GM18909 (cell line): ENCODE measurements at regions not wholly inside any gene's neighbourhood (a gene's known extent, or its start where the extent isn't known, plus 50 kb on each side); places are given as distances from the start of the nearest gene placed in this dataset.

Experiments
- ATAC-seq: cut with Tn5 transposase; IDR thresholded peaks from one replicate; pipeline ENCODE4 v1.9.1; 2021; ENCODE audit warnings: mild to moderate bottlenecking; ENCODE audit not compliant: unreplicated experiment, poor library complexity

DNA sequence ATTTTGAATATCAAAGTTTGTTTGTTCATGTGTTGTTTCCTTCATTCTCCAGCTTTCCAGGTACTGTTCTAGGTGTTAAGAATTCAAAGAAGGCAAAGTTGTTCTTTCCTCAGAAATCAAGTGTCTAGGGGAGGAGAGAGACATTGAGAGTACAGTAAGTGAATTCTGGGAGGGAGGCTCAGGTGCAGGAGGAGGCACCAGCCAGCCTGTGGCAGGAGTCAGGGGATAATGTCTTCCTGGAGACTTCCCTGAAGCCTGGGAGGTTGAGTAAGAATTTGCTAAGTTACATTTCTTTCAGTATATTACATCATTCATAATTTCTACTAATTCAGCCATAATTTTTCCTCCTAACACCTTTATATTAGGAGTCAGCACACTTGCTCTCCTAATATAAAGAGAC is 462.1 kb downstream of the TDRD15 start:
- no peak for ATAC-seq

DNA sequence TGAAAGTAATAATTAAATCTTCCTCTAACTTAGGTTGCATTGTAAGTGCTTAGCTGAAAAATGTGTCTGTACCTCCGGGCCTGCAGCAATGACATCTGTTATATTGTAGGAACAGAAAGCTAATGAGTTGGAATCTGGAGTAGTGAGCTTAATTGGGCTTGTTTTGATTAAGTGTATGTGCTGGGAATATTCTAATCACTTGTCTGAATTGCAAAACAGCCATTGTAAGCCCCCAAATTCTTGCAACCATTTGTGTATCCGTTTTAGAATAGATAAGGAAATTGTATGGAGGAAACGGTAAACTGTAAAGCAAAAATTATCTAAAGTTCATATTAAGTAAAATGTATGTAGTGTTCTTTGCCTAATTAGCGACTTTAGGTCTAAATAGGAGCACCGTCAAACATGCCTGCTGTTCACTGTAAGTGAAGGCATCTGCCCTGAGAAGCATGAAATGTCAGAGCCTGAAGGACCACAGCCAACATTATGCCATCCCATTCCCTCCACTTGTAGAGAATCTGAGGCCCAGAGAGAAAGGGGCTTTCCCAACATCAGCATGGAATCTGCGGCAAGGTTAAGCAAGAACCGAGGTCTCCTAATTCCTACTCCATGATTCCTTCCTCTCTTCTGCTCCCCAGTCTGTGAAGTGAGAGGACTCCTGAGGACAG is 466.4 kb downstream of the TDRD15 start:
- no peak for ATAC-seq

DNA sequence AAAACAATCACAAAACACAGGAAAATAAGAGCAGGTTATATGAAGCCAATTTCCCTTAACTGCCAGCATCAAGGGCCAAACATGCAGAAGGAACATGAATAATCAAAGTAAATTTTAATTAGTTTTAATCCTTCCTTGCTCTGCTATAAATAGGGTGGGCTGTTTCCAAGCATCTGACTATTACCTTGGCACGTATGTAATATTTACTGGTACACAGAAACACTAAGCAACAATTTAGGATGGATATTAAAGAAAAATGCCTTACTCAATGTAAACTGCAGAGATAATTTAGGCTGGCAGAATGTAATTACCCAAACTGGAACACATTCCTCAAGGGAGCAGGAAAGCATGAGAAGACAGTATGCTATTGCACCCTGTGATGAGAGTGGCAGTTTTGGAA is 468.2 kb downstream of the TDRD15 start:
- no peak for ATAC-seq

DNA sequence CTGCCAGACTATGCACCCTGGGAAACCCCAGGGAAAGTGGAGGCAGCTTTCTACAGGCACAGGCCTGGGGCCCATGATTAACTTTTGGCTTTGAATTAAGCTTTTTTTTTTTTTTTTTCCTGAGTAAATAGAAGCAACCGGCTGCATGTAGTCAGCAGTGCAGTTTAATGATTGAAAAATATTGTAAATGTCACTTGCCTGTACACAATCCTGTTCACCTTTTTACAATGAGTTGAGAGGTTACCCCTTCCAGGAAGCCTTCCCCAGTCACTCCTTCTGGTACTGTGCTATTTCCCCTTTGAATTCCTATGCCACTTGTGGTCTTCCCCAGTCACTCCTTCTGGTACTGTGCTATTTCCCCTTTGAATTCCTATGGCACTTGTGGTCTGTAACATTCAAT is 475.6 kb downstream of the TDRD15 start:
- no peak for ATAC-seq

DNA sequence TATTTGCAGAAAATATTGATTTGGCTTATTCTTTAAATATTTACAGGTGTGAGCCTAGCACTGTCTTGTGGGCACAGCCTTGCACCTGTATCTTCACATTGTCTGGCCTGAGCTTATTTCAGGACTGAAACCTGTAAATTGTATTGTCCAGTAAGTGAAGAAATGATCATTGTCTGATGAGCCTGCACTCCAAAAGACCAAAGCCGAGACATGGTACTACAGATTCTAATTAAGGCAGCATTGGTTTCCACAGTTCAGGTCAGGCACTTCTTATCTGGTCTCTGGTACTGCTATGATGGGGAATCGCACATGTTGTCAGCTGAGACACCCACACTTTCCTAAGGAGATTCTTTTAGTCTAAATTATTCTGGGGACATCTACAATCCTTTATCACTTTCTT is 479.0 kb downstream of the TDRD15 start:
- ATAC-seq: no peak

DNA sequence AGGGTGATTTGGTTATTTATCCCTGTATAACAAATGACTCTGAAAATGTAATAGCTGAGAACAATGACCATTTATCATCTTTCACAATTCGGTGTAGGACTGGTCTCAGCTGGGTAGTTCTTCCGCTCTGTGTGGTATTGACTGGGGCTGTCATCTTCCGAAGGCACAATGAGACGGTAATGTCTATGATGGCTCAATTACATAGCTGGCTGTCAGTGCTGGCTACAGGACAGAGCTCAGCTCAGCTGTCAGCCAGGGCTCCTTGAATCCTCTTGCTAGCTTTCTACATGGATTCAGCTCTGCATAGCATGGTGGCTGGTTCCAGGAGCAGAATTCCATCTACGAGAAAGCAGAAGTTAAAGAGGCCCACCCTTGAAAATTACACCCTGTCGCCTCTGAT is 483.8 kb downstream of the TDRD15 start:
- ATAC-seq: no peak

DNA sequence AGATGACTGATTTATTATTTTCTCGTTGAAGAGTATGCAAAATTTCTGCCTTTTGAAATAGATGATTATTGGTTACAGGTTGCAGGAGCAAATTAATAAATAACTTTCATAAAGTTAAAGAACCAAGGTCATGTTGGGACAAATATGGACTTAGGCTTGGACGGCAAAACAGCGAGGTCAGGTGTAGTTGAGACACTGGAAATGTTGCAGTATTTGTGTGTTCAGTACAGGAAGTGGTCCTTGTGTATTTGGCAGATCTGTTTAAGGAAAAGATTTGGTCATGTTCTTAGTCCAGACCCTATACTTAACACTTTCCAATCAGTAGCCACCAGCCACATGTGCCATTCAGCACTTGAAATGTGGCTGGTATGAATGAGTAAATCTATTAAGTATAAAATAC is 486.5 kb downstream of the TDRD15 start:
- no peak for ATAC-seq

DNA sequence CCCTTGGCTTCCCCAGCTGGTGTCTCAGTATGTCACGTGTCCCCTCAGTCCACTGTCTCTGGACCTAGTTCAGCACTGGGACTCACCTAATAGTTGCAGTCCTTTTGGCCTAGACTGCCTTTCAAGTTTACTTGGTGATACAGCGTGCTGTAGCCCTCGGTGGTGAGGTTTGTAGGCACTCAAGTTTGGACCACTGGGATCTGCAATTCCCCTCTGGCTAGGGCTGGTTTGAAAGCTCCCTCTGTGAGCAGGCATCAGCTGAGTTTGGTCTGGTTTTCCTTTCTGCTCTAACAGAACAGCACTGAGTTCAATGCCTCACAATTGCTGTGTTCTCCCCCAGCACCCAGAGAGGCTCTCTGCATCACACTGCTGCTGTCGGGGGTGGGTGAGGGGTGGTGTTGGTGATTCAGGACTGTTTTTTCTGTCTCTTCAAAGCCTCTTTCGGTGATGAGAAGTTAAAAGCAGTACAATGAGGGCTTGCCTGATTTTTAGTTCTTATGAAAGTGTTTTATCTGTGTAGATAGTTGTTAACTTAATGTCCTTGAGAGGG is 494.2 kb downstream of the TDRD15 start:
- no peak for ATAC-seq

DNA sequence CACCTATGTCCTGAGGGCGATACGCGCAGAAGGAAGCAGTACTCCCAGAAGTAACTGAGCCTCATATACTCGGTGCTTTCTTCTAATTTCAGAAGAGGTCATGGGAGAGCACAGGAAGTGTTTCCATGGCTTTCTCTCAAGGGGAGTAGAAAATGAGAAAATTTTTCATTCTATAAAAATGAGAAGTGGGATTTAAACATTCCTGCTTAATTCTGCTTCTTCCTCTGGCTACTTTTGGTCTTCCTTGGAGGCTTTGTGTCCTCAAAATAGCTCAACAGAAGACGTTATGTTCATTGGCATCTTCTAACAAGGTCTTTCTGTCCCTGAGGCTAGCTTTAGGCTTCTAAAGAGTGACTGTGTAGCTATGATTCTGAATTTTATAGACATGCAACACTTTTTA is 497.0 kb downstream of the TDRD15 start:
- ATAC-seq: no peak

DNA sequence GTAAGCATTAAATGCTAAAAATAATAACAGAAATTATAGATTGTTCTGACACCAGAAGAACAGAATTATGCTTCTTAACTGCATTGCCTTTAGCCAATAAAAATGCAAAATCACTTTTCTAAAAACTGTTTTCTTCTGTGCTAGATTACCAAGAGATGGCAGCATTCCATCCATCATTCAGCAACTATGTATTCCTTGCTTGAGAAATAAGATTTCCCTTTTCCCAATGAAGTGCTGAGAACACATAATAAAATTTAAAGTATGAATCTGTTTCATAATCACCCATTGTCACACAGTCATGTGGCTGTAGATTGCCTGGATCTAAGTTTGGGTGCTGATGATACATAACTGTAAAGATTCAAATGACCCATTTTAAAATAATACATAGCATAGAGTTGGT is 504.2 kb downstream of the TDRD15 start:
- no peak for ATAC-seq

DNA sequence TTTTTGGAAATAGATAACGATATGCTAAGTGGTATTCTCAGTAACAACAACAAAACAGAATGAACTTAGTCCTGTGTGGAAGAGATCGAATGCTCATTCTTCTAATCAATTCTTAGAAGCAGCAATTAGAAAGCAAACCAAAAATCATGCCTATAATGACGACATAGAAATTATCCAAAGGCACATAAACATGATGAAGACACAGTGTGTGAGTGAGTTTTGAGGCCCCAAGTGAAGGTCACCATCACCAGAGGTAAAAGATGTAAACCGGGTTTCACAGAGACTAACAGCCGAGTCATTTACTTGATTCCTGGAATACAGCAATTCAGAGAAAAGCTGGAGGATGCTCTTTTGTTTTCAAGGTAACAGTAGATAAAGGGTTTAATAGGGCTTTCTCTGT is 509.2 kb downstream of the TDRD15 start:
- ATAC-seq: no peak

DNA sequence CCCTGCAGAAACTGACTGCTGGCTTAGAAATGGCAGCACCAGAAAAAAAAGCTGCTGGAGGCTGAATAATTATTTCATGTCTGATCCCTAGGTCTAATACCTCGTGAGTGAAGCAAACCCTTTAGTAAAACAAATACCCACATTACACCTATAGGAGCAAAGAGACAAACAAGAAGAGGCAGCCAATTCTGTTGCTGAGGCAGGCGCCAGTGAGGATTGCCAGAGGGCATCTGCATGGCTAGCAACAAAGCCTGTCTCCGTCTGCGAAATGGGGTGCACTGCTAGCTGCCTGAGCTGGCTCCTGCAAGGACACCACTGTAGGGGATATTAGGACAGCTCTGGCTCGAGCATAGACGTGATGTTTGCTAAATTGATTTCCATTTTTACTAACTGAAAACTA is 509.7 kb downstream of the TDRD15 start:
- no peak for ATAC-seq

DNA sequence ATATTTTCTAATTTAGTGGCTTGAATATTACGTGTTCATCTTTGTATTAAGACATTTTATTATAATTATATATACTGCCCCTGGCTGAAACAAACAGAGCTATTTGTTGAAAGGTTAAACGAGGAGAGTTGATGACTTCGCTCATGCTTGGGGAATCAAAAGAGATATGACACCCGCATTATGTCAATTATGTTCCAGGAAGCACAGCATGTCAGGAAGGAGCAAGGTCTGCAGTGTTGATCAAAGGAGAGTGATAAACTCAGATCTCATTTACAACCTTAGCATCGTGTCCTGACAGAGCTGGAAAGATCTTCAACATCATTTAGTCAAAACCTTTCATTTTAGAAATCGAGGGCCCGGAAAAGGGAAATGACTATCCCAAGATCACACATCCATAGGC is 510.1 kb downstream of the TDRD15 start:
- no peak for ATAC-seq

DNA sequence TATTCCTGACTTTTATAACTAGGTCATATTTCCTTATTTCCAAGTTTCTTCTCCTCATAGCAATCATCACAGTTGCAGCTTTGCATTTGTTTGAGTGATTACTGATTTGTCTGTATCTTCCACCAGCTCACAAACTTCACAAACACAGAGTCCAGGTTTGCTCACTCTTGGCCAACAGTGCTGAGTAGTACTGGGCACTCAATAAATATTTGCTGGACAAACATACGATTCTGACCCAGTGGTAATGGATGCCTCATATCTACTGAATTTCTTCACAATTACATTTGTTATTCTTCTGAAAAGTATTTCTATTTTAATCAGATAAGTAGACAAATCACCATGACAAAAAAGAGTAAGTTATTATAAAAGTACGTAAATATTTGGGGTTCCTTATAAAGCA is 516.3 kb downstream of the TDRD15 start:
- no peak for ATAC-seq

DNA sequence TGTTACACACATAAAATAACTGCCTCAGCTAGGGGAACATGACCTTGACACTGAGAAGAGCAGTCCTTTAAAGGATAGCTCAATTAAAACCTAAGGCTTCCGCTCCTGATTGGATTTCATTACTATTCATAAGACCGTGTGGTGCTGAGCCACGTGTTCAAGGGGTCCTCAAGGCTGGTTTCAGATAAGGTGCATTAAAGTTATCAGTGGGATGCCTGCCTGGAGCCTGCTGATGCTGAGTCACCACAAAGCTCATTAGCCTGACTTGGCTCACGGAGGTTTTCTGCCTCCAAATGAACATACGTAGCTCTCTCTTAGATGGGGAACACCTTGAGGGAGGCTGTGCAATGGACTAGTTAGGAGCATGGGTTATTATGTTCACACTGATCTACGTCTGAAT is 518.9 kb downstream of the TDRD15 start:
- ATAC-seq: no peak

DNA sequence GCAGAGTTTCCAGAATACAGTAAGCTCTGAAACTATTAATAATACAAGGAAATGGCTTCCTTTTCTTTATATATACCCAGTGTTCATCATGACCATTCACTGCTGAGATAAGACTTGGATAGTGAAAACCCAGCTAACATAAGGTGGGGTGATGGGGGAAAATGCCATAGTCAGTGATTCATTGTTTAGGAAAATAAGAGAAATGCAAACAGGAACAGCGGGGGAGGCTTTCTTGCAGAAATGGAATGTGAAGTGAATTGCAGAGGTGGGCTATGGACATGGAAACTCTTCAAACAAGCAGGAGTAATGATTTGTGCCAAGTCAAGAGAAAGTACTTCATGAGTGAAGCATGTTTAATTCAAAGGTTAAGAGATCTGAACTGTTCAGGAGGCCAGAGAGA is 519.4 kb downstream of the TDRD15 start:
- ATAC-seq: no peak

DNA sequence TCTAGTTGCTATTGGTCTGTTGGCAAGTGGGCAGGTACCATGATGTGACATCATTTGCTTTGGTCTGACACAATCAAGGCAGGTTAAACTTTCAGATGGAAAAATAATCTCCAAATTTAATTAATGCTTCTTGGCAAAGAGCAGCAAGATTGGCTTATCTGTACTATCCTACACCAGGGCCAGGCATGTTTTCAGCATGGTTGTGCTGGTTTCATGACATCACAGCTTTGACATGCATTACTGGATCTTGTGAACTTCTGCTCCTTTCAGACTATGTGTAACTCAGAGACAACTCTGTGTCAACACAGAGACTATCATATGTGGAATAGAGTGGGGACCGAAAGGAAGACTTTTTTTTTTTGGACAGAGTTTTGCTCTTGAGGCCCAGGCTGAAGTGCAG is 520.5 kb downstream of the TDRD15 start:
- ATAC-seq: no peak

DNA sequence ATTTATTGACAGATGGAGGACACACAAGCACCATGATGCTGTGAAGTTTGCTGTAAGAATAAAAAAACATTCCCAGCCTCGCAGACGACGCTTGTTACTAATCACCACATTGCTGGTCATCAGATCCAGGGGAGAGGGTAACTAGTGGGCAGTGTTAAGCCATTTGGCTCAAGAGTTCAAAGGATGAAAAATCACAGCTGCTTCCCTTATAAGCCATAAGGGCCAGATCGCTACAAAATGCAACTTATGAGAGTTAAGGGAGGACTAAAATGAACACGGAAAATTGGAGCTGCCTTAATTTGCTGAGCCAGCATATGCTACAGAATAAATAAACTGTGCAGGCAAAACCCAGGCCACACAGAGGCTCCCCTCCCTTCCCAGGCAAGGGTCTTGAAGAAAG is 522.6 kb downstream of the TDRD15 start:
- no peak for ATAC-seq

DNA sequence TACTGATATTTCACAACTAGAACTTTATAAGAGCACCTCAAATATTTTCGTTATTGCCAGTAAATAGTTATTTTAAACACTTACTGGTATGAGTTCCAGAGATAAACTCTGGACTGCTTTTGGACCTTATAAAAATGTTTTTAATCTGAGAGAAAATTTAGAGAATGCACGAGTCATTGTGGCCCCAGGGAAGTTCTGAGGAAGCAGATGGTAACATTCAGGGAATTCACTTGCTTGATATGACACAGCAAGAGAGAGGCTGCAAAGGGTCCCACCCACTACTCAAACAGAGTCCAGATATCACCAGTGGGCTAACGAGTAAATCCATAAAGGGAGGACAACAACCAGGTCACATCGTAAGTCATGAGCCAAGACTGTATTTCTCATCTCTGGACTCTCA is 526.8 kb downstream of the TDRD15 start:
- no peak for ATAC-seq

DNA sequence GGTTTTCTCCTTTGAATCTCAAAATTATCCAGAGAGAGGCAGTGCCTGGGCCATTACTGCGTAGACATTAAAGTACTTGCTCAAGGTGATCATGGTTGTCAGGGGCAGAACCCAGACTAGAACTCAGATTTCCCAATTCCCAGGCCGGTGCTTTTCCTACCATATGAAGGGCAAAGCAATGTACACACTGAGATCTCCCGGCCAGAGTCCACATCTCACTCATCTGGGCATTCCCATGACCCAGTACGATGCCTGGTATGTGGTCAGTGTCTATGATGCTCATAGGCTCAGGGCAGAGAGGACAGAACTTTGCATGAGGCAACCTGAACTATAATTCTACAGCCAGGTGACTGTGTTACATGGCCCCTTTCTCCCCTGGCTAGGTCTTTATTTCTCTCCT is 531.4 kb downstream of the TDRD15 start:
- ATAC-seq: no peak

DNA sequence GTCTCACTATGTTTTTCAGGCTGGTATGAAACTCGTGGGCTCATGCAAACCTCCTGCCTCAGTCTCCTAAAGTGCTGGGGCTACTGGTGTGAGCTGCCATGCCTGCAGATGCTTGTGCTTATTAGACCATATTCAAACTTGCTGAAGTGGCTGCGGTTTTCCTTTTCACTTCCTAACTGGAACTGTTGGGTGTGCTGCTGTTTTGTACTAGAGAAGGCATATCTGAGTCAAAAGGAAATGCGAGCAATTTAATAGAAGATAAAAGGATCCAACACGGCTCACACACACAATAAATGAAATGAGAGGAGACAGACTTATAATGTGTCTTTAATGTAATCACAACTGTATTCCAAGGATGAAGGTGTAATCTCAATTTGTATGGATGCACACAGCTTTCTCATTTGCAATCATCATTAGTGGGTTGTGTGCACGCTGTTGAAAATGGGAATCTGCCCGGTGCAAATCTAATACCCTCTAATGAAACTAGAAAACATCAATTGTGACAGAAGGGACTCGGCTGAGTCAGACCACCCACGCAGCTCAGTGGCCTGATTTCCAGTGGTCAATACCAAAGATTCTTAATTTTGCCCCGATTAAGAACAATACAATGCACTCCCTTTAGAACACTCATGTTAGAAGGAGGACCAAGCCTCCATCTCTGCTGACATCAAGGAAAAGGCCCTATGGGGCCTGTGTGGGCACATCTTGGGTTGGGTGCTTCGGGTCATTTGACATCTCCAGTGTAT is 532.7 kb downstream of the TDRD15 start:
- ATAC-seq: no peak

DNA sequence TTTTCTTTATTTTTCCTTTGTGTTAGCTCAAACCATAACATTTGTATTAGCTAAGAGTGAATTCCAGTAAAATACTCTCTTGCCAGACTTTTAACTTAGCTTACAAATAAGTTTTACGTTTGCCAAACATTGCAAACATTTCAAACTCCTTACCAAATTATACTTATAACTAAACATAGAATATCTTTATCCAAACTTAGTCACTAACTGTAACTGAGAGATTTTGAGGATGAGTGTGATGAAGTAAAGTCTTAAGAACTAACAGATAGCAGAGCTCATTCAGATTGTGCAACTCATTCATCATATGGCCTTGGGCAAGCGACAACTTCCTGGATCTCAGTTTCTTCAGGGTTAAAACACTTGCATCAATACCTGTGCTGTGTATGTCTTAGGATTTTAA is 533.7 kb downstream of the TDRD15 start:
- no peak for ATAC-seq
